GM21381 (cell line): ENCODE measurements at regions not wholly inside any gene's neighbourhood (a gene's known extent, or its start where the extent isn't known, plus 50 kb on each side); places are given as distances from the start of the nearest gene placed in this dataset.

Source experiments
- ATAC-seq: cut with Tn5 transposase; IDR thresholded peaks from one replicate; pipeline ENCODE4 v1.9.1; 2021; ENCODE audit warnings: mild to moderate bottlenecking, moderate library complexity; ENCODE audit not compliant: unreplicated experiment

- ATAC-seq = no peak
These were observed 130.9 kb downstream of the TES start for GRCh38 chr7:116340943-116341907.

GRCh38 chr7:116342125-116342524, 131.8 kb downstream of the TES start:
- no peak for ATAC-seq

- no peak for ATAC-seq
These were observed 137.0 kb downstream of the TES start for GRCh38 chr7:116347151-116347832.

GRCh38 chr7:116348346-116348745, 138.0 kb downstream of the TES start:
- ATAC-seq = no peak

- ATAC-seq = no peak
These were observed 141.6 kb downstream of the TES start for GRCh38 chr7:116351966-116352365.

- ATAC-seq = no peak
These were observed 143.3 kb downstream of the TES start for GRCh38 chr7:116353647-116354046.

GRCh38 chr7:116354171-116354545, 143.8 kb downstream of the TES start:
- ATAC-seq = no peak

GRCh38 chr7:116354546-116355423, 144.4 kb downstream of the TES start:
- ATAC-seq = no peak

GRCh38 chr7:116355424-116355765, 144.1 kb upstream of the CAV2 start:
- ATAC-seq = no peak

GRCh38 chr7:116356333-116356965, 143.1 kb upstream of the CAV2 start:
- no peak for ATAC-seq

GRCh38 chr7:116356979-116357378, 142.6 kb upstream of the CAV2 start:
- ATAC-seq = no peak

GRCh38 chr7:116357781-116358670, 141.5 kb upstream of the CAV2 start:
- no peak for ATAC-seq

GRCh38 chr7:116361767-116362166, 137.8 kb upstream of the CAV2 start:
- no peak for ATAC-seq

GRCh38 chr7:116363637-116364432, 135.7 kb upstream of the CAV2 start:
- ATAC-seq = no peak

GRCh38 chr7:116364469-116364868, 135.1 kb upstream of the CAV2 start:
- ATAC-seq = no peak

- ATAC-seq = no peak
These were observed 133.7 kb upstream of the CAV2 start for GRCh38 chr7:116365797-116366196.

GRCh38 chr7:116367171-116367813, 132.2 kb upstream of the CAV2 start:
- ATAC-seq = no peak

GRCh38 chr7:116368965-116369364, 130.6 kb upstream of the CAV2 start:
- no peak for ATAC-seq
